CD4-positive, alpha-beta memory T cell (primary cell): ENCODE measurements at regions not wholly inside any gene's neighbourhood (a gene's known extent, or its start where the extent isn't known, plus 50 kb on each side); places are given as distances from the start of the nearest gene placed in this dataset.

ENCODE experiments used
- CTCF ChIA-PET: fragments of 350-600 bp; sonication (Branson Sonifier 250); formaldehyde crosslinking; loops from one replicate; lab custom pipeline; 2021; ENCODE audit warnings: inconsistent platforms; ENCODE audit not compliant: partially characterized antibody; lab: Charles Lee
- POLR2A ChIA-PET: fragments of 350-600 bp; sonication (Branson Sonifier 250); formaldehyde crosslinking; loops from one replicate; lab custom pipeline; 2021; ENCODE audit not compliant: partially characterized antibody; lab: Charles Lee
- DNase-seq, 5 donors: peaks; one replicate each; pipeline versions ENCODE4 v3.0.0 to v3.0.0-alpha.2; 2020 to 2022; ENCODE audit warnings: mixed read lengths in 1 of 5
- H3K27ac ChIP-seq: one replicate; pipeline ENCODE4 v1.7.0; 2013; ENCODE audit warnings: low read depth, low read length
- H3K27me3 ChIP-seq: 2 replicates; pipeline ENCODE4 v1.7.0; 2013; ENCODE audit warnings: mild to moderate bottlenecking, low read length, moderate library complexity; ENCODE audit not compliant: insufficient read depth
- H3K36me3 ChIP-seq: 2 replicates; pipeline ENCODE4 v1.7.0; 2013; ENCODE audit warnings: mild to moderate bottlenecking, low read length, moderate library complexity; ENCODE audit not compliant: insufficient read depth
- H3K4me1 ChIP-seq: 2 replicates; pipeline ENCODE4 v1.7.0; 2013; ENCODE audit warnings: mild to moderate bottlenecking, low read length, moderate library complexity; ENCODE audit not compliant: insufficient read depth
- H3K4me3 ChIP-seq, 2 donors: one replicate each; pipeline ENCODE4 v1.7.0; 2013; ENCODE audit warnings: low read length in 2 of 2, mild to moderate bottlenecking in 1 of 2
- H3K9me3 ChIP-seq, 2 donors: one replicate each; pipeline ENCODE4 v1.7.0; 2013; ENCODE audit warnings: low read length in 2 of 2, control low read depth in 1 of 2; ENCODE audit not compliant: control insufficient read depth in 1 of 2
- H3K27ac Mint-ChIP-seq, 7 donors: one replicate each; pipeline ENCODE4 v1.8.0; 2020 to 2021; ENCODE audit warnings: mixed read lengths in 7 of 7, mild to moderate bottlenecking in 6 of 7, inconsistent platforms in 3 of 7, moderate library complexity in 3 of 7
- H3K27me3 Mint-ChIP-seq, 2 donors: one replicate each; pipeline ENCODE4 v1.8.0; 2020 to 2021; ENCODE audit warnings: mixed read lengths in 2 of 2
- H3K36me3 Mint-ChIP-seq, 2 donors: one replicate each; pipeline ENCODE4 v1.8.0; 2020 to 2021; ENCODE audit warnings: mixed read lengths in 2 of 2, inconsistent platforms in 1 of 2, mild to moderate bottlenecking in 1 of 2
- H3K4me1 Mint-ChIP-seq, 4 donors: one replicate each; pipeline ENCODE4 v1.8.0; 2020 to 2021; ENCODE audit warnings: mixed read lengths in 4 of 4, mild to moderate bottlenecking in 1 of 4
- H3K4me3 Mint-ChIP-seq, 8 donors: one replicate each; pipeline ENCODE4 v1.8.0; 2020 to 2021; ENCODE audit warnings: mixed read lengths in 8 of 8, mild to moderate bottlenecking in 7 of 8, moderate library complexity in 6 of 8, inconsistent platforms in 3 of 8
- H3K9me3 Mint-ChIP-seq, 8 donors: one replicate each; pipeline ENCODE4 v1.8.0; 2020 to 2021; ENCODE audit warnings: mixed read lengths in 8 of 8, mild to moderate bottlenecking in 5 of 8, inconsistent platforms in 3 of 8, moderate library complexity in 1 of 8
- intact Hi-C: fragments of 100-400 bp; cut with micrococcal nuclease; formaldehyde crosslinking; loops from one replicate; pipeline ENCODE4 v1.15.1; 2023

DNA sequence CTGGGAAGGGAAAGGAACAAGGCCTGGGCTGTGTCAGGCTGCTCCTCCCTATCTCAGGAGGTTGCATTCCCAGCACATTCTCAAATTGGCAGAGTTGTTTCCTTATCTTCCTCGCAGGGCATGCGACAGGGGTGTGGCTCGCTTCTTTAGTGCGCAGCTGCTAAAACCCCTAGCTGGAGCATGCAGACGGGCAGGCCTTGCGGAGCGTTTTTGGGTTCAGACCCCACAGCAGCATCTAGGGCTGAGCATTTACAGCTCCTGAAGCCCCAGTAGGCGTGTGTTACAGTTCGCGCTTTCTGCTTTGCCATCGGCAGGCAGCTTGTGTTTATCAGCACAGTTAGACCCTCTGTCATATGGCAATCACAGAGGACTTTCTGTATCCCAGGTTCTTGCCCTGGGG, 392.4 kb downstream of the TECRL start:
- DNase-seq: no peak
- Histone ChIP-seq H3K27me3 (no peaks in the 10 kb centered on the region), H3K36me3 (no peaks in the 10 kb centered on the region), H3K27ac (no peak overlapping the region), H3K9me3 (no peaks in the 10 kb centered on the region), H3K4me1 (no peaks in the 10 kb centered on the region), H3K4me3 (no peak overlapping the region)
- intact Hi-C loops: no loop called here
- ChIA-PET CTCF (no interaction called here), POLR2A (no interaction called here)
- Mint-ChIP-seq H3K27ac (no peak overlapping the region), H3K4me3 (no peak overlapping the region), H3K4me1 (no peaks in the 10 kb centered on the region), H3K36me3 (no peaks in the 10 kb centered on the region), H3K27me3 (no peaks in the 10 kb centered on the region), H3K9me3 (peaks cover 3 to 30% (median 7%) of the 10 kb centered on the region in 8 donors)

- Mint-ChIP-seq H3K27ac (no peak overlapping the region), H3K9me3 (peaks cover 3 to 21% (median 5%) of the 10 kb centered on the region in 8 donors), H3K36me3 (no peaks in the 10 kb centered on the region), H3K4me1 (no peaks in the 10 kb centered on the region), H3K4me3 (no peak overlapping the region), H3K27me3 (no peaks in the 10 kb centered on the region)
- no peak for DNase-seq
- ChIA-PET POLR2A (no interaction called here), CTCF (no interaction called here)
- Histone ChIP-seq H3K4me3 (no peak overlapping the region), H3K4me1 (no peaks in the 10 kb centered on the region), H3K27ac (no peak overlapping the region), H3K27me3 (no peaks in the 10 kb centered on the region), H3K36me3 (no peaks in the 10 kb centered on the region), H3K9me3 (no peaks in the 10 kb centered on the region)
- intact Hi-C loops: no loop called here
Measured at GRCh38 chr4:64014647-64015046, 394.6 kb downstream of the TECRL start.

- no peak for DNase-seq
- H3K36me3 Mint-ChIP-seq: no peaks in the 10 kb centered on the region
- intact Hi-C loops: no loop called here
- Histone ChIP-seq H3K27me3 (no peaks in the 10 kb centered on the region), H3K36me3 (no peaks in the 10 kb centered on the region), H3K27ac (no peak overlapping the region), H3K9me3 (no peaks in the 10 kb centered on the region), H3K4me1 (no peaks in the 10 kb centered on the region), H3K4me3 (no peak overlapping the region)
- H3K4me3 Mint-ChIP-seq: no peak overlapping the region
- ChIA-PET POLR2A (no interaction called here), CTCF (no interaction called here)
- H3K27ac Mint-ChIP-seq: no peak overlapping the region
- peaks cover 0 to 29% (median 5%) of the 10 kb centered on the region in 8 donors for H3K9me3 Mint-ChIP-seq
- no peaks in the 10 kb centered on the region for H3K4me1 Mint-ChIP-seq
- no peaks in the 10 kb centered on the region for H3K27me3 Mint-ChIP-seq
Measured at GRCh38 chr4:64001229-64001898, 407.9 kb downstream of the TECRL start.

- DNase-seq: no peak
- intact Hi-C loops: no loop called here
- H3K4me1 Mint-ChIP-seq: no peaks in the 10 kb centered on the region
- H3K4me3 Mint-ChIP-seq: no peak overlapping the region
- H3K27ac Mint-ChIP-seq: no peak overlapping the region
- ChIA-PET POLR2A (no interaction called here), CTCF (no interaction called here)
- no peaks in the 10 kb centered on the region for H3K36me3 Mint-ChIP-seq
- Histone ChIP-seq H3K9me3 (no peaks in the 10 kb centered on the region), H3K36me3 (no peaks in the 10 kb centered on the region), H3K4me3 (no peak overlapping the region), H3K27me3 (no peaks in the 10 kb centered on the region), H3K4me1 (no peaks in the 10 kb centered on the region), H3K27ac (no peak overlapping the region)
- H3K9me3 Mint-ChIP-seq: peaks cover 2 to 32% (median 10%) of the 10 kb centered on the region in 8 donors
- no peaks in the 10 kb centered on the region for H3K27me3 Mint-ChIP-seq
Measured at GRCh38 chr4:64000241-64000640, 409.0 kb downstream of the TECRL start.

GRCh38 chr4:63986253-63986652, 423.0 kb downstream of the TECRL start:
- no peak for DNase-seq
- H3K9me3 ChIP-seq: peaks cover 0 to 7% of the 10 kb centered on the region in 2 donors
- intact Hi-C loops: no loop called here
- no peaks in the 10 kb centered on the region for H3K27me3 ChIP-seq
- Mint-ChIP-seq H3K27ac (no peak overlapping the region), H3K4me3 (no peak overlapping the region), H3K4me1 (no peaks in the 10 kb centered on the region), H3K9me3 (peaks cover 6 to 51% (median 26%) of the 10 kb centered on the region in 8 donors), H3K27me3 (no peaks in the 10 kb centered on the region), H3K36me3 (no peaks in the 10 kb centered on the region)
- no peaks in the 10 kb centered on the region for H3K36me3 ChIP-seq
- ChIA-PET CTCF (no interaction called here), POLR2A (no interaction called here)
- no peak overlapping the region for H3K4me3 ChIP-seq
- no peaks in the 10 kb centered on the region for H3K4me1 ChIP-seq
- H3K27ac ChIP-seq: no peak overlapping the region

- POLR2A ChIA-PET: no interaction called here
- H3K4me1 ChIP-seq: no peaks in the 10 kb centered on the region
- intact Hi-C loops: no loop called here
- no peaks in the 10 kb centered on the region for H3K36me3 Mint-ChIP-seq
- no peaks in the 10 kb centered on the region for H3K27me3 ChIP-seq
- H3K4me1 Mint-ChIP-seq: no peaks in the 10 kb centered on the region
- no peaks in the 10 kb centered on the region for H3K27me3 Mint-ChIP-seq
- no peak for DNase-seq
- H3K9me3 ChIP-seq: peaks cover 0 to 7% of the 10 kb centered on the region in 2 donors
- no peak overlapping the region for H3K4me3 ChIP-seq
- no peak overlapping the region for H3K4me3 Mint-ChIP-seq
- H3K36me3 ChIP-seq: no peaks in the 10 kb centered on the region
- CTCF ChIA-PET: no interaction called here
- H3K27ac Mint-ChIP-seq: no peak overlapping the region
- peaks cover 2 to 44% (median 20%) of the 10 kb centered on the region in 8 donors for H3K9me3 Mint-ChIP-seq
- no peak overlapping the region for H3K27ac ChIP-seq
Measured at GRCh38 chr4:63983224-63983623, 426.0 kb downstream of the TECRL start.

- Mint-ChIP-seq H3K36me3 (no peaks in the 10 kb centered on the region), H3K4me3 (no peak overlapping the region), H3K9me3 (peaks cover 0 to 13% (median 7%) of the 10 kb centered on the region in 8 donors), H3K27me3 (no peaks in the 10 kb centered on the region), H3K27ac (no peak overlapping the region), H3K4me1 (no peaks in the 10 kb centered on the region)
- Histone ChIP-seq H3K27me3 (no peaks in the 10 kb centered on the region), H3K4me3 (no peak overlapping the region), H3K9me3 (peaks cover 0 to 5% of the 10 kb centered on the region in 2 donors), H3K4me1 (no peaks in the 10 kb centered on the region), H3K36me3 (no peaks in the 10 kb centered on the region), H3K27ac (no peak overlapping the region)
- CTCF ChIA-PET: no interaction called here
- DNase-seq: no peak
- intact Hi-C loops: no loop called here
- POLR2A ChIA-PET: no interaction called here
Measured at GRCh38 chr4:63965875-63966274, 443.4 kb downstream of the TECRL start.
